Endothelial cell of umbilical vein (primary cell): ENCODE measurements at regions not wholly inside any gene's neighbourhood (a gene's known extent, or its start where the extent isn't known, plus 50 kb on each side); places are given as distances from the start of the nearest gene placed in this dataset.

Experiments
- BruUV-seq: library from RNA; stranded (reverse); fragments of 400-500 nt; replicated peaks from 2 replicates; lab custom pipeline; 2021; lab: Mats Ljungman, UMichigan
- CTCF ChIA-PET: fragments of 300-600, 350-600 bp; sonication (Branson Sonifier 250); formaldehyde crosslinking; loops from one replicate; lab custom pipeline; 2021; ENCODE audit warnings: antibody characterized with exemption, inconsistent platforms; lab: Charles Lee
- POLR2A ChIA-PET: fragments of 300-600, 350-600 bp; sonication (Branson Sonifier 250); formaldehyde crosslinking; loops from one replicate; lab custom pipeline; 2021; ENCODE audit warnings: antibody characterized with exemption, inconsistent platforms; lab: Charles Lee
- DNase-seq: peaks from one replicate; pipeline ENCODE4 v3.0.0-alpha.2; 2011; ENCODE audit warnings: low read depth, low spot score
- FAIRE-seq: peaks from 2 replicates; lab custom pipeline; 2011; peaks lifted over from hg19 to GRCh38; lab: Jason Lieb, UNC
- H2AFZ ChIP-seq: 2 replicates; pipeline ENCODE4 v1.6.0; 2012; ENCODE audit warnings: low read depth, low read length, control low read depth, inconsistent platforms
- H3K27ac ChIP-seq: 2 replicates; pipeline ENCODE4 v1.5.1; 2011; ENCODE audit warnings: low read depth, mild to moderate bottlenecking, control low read depth, low read length, moderate library complexity; ENCODE audit not compliant: insufficient read depth
- H3K27me3 ChIP-seq, 2 experiments: 2 replicates each; pipeline versions ENCODE4 v1.6.0 to v1.6.1; 2011; ENCODE audit warnings: low read length in 2 of 2, mixed read lengths in 1 of 2; ENCODE audit not compliant: control insufficient read depth in 2 of 2, insufficient read depth in 2 of 2
- H3K36me3 ChIP-seq, 2 experiments: 2 replicates in 1 of 2; 3 replicates in 1 of 2; pipeline ENCODE4 v1.5.1; 2011; ENCODE audit warnings: low read length in 2 of 2, mild to moderate bottlenecking in 1 of 2, moderate library complexity in 1 of 2; ENCODE audit not compliant: control insufficient read depth in 2 of 2, insufficient read depth in 2 of 2; ENCODE audit errors: extremely low read depth in 1 of 2
- H3K4me1 ChIP-seq: 3 replicates; pipeline ENCODE4 v1.5.1; 2011; ENCODE audit warnings: mild to moderate bottlenecking, low read length; ENCODE audit not compliant: control insufficient read depth, insufficient read depth; ENCODE audit errors: extremely low read depth
- H3K4me2 ChIP-seq: 2 replicates; pipeline ENCODE4 v1.6.1; 2011; ENCODE audit warnings: low read length, control low read depth, mixed read lengths; ENCODE audit not compliant: insufficient read depth
- H3K4me3 ChIP-seq, 3 experiments: fragments of 200-600 bp in 1 of 3; sonication (generic), shearing (Covaris generic) in 1 of 3; replicated peaks in 1 of 3; 2 replicates each; pipeline ENCODE4 v1.5.1; 2011 to 2016; ENCODE audit warnings: control low read depth in 3 of 3, low read length in 3 of 3, mild to moderate bottlenecking in 2 of 3, inconsistent platforms in 1 of 3, low read depth in 1 of 3, moderate library complexity in 1 of 3; ENCODE audit not compliant: insufficient read depth in 1 of 3
- H3K79me2 ChIP-seq: 2 replicates; pipeline ENCODE4 v1.6.0; 2012; ENCODE audit warnings: low read length, inconsistent platforms; ENCODE audit not compliant: control insufficient read depth, insufficient read depth
- H3K9ac ChIP-seq: replicated peaks from 2 replicates; pipeline ENCODE3; 2011; ENCODE audit warnings: low read length, control low read depth; ENCODE audit not compliant: insufficient read depth; ENCODE audit errors: extremely low read depth
- H3K9me1 ChIP-seq: replicated peaks from 3 replicates; pipeline ENCODE4 v1.6.0; 2011; ENCODE audit warnings: mild to moderate bottlenecking, low read length; ENCODE audit not compliant: control insufficient read depth, insufficient read depth; ENCODE audit errors: extremely low read depth
- H3K9me3 ChIP-seq: replicated peaks from 2 replicates; pipeline ENCODE4 v1.5.1; 2012; ENCODE audit warnings: low read length, inconsistent platforms; ENCODE audit not compliant: control insufficient read depth, insufficient read depth
- H4K20me1 ChIP-seq: replicated peaks from 2 replicates; pipeline ENCODE3; 2011; ENCODE audit warnings: mild to moderate bottlenecking, low read length; ENCODE audit not compliant: control insufficient read depth, insufficient read depth; ENCODE audit errors: extremely low read depth
- CTCF ChIP-seq, 2 donors: IDR thresholded peaks; 1 replicate in 1 of 2; 2 replicates in 1 of 2; pipeline ENCODE4 v1.5.1; 2011; ENCODE audit warnings: low read length in 2 of 2, mild to moderate bottlenecking in 2 of 2, moderate library complexity in 2 of 2, control low read depth in 1 of 2, inconsistent platforms in 1 of 2, low read depth in 1 of 2; ENCODE audit not compliant: insufficient read depth in 1 of 2; ENCODE audit errors: extremely low read depth in 1 of 2
- EZH2 ChIP-seq: IDR thresholded peaks from 2 replicates; pipeline ENCODE4 v1.6.1; 2012; ENCODE audit warnings: borderline replicate concordance, low read depth, mild to moderate bottlenecking, moderate library complexity, low read length, inconsistent platforms; ENCODE audit not compliant: severe bottlenecking
- FOS ChIP-seq: IDR thresholded peaks from 2 replicates; pipeline ENCODE4 v1.6.1; 2011; ENCODE audit warnings: mild to moderate bottlenecking, low read length, moderate library complexity, borderline replicate concordance; ENCODE audit not compliant: insufficient read depth
- GATA2 ChIP-seq: IDR thresholded peaks from 2 replicates; pipeline ENCODE4 v1.7.0; 2011; ENCODE audit warnings: low read depth, mild to moderate bottlenecking, moderate library complexity, mixed read lengths, low read length; ENCODE audit not compliant: insufficient read length, insufficient read depth
- JUN ChIP-seq: IDR thresholded peaks from 2 replicates; pipeline ENCODE4 v1.6.1; 2011; ENCODE audit warnings: borderline replicate concordance, low read depth; ENCODE audit not compliant: insufficient read length, insufficient read depth
- MAX ChIP-seq: IDR thresholded peaks from 2 replicates; pipeline ENCODE4 v1.6.1; 2011; ENCODE audit not compliant: insufficient read depth, insufficient read length
- MYC ChIP-seq: IDR thresholded peaks from one replicate; pipeline ENCODE4 v1.6.1; 2011; ENCODE audit warnings: mild to moderate bottlenecking, low read depth, low read length
- POLR2A ChIP-seq: IDR thresholded peaks from 2 replicates; pipeline ENCODE4 v1.6.1; 2012; ENCODE audit warnings: low read depth, mild to moderate bottlenecking, control low read depth, low read length
- POLR2AphosphoS5 ChIP-seq: IDR thresholded peaks from 2 replicates; pipeline ENCODE4 v1.6.1; 2012; ENCODE audit warnings: low read depth, mild to moderate bottlenecking, control low read depth, low read length, moderate library complexity; ENCODE audit not compliant: insufficient read depth
- dilution Hi-C: fragments of 300-500 bp; cut with MboI; formaldehyde crosslinking; loops from one replicate; pipeline ENCODE4 v1.15.0; 2019; ENCODE audit warnings: low sequenced_read_pairs; ENCODE audit not compliant: extremely low pct_ligation_motif_present
- intact Hi-C: fragments of 100-400 bp; cut with micrococcal nuclease; formaldehyde crosslinking; loops from one replicate; pipeline ENCODE4 v1.10.0; 2022

GRCh38 chr1:70778056-70778762 lies 269.4 kb downstream of the PTGER3 start:
- no peaks in the 10 kb centered on the region for H3K27me3 ChIP-seq
- dilution Hi-C loops, result no loop called here
- no peak overlapping the region for H2AFZ ChIP-seq
- no peak overlapping the region for H3K4me3 ChIP-seq
- H3K9me3 ChIP-seq, result no peaks in the 10 kb centered on the region
- FAIRE-seq (no peak), DNase-seq (no peak)
- TF ChIP-seq JUN, result no peak
- no peak for TF ChIP-seq MYC
- no peak for TF ChIP-seq MAX
- no peak for TF ChIP-seq GATA2
- no peak for TF ChIP-seq EZH2
- no peak for TF ChIP-seq CTCF (IDR thresholded peaks at IDR 0.05; ENCODE audit: extremely low read depth in 1 of 2, insufficient read depth in 1 of 2, low read depth in 1 of 2, low read length in 2 of 2)
- no peak for TF ChIP-seq POLR2AphosphoS5
- no peak for TF ChIP-seq POLR2A
- TF ChIP-seq FOS, result no peak
- H3K4me2 ChIP-seq, result no peak overlapping the region
- intact Hi-C loops, result no loop called here
- POLR2A ChIA-PET, result no interaction called here
- BruUV-seq, result no TSS peak
- no peaks in the 10 kb centered on the region for H4K20me1 ChIP-seq
- CTCF ChIA-PET, result no interaction called here
- no peaks in the 10 kb centered on the region for H3K36me3 ChIP-seq
- H3K27ac ChIP-seq, result no peak overlapping the region
- no peaks in the 10 kb centered on the region for H3K79me2 ChIP-seq
- H3K9me1 ChIP-seq, result no peaks in the 10 kb centered on the region
- no peaks in the 10 kb centered on the region for H3K4me1 ChIP-seq
- H3K9ac ChIP-seq, result no peak overlapping the region
